H1 (cell line): ENCODE measurements at regions not wholly inside any gene's neighbourhood (a gene's known extent, or its start where the extent isn't known, plus 50 kb on each side); places are given as distances from the start of the nearest gene placed in this dataset.

Experiments used
- ATF3 ChIP-seq: IDR thresholded peaks from 2 replicates; pipeline ENCODE4 v1.6.1; 2011; ENCODE audit warnings: low read depth, mild to moderate bottlenecking, low read length; ENCODE audit not compliant: insufficient read depth
- CHD2 ChIP-seq: IDR thresholded peaks from 2 replicates; pipeline ENCODE4 v1.6.1; 2012; ENCODE audit warnings: low read length, improper control_type of control experiment
- CTCF ChIP-seq, 3 experiments: IDR thresholded peaks; 1 replicate in 2 of 3; 2 replicates in 1 of 3; pipeline versions ENCODE4 v1.5.1 to v1.6.1; 2011; ENCODE audit warnings: low read length in 3 of 3, mild to moderate bottlenecking in 3 of 3, inconsistent platforms in 2 of 3, low read depth in 1 of 3, moderate library complexity in 1 of 3; ENCODE audit not compliant: insufficient read depth in 1 of 3; ENCODE audit errors: control extremely low read depth in 1 of 3
- EP300 ChIP-seq, 2 experiments: IDR thresholded peaks; 1 replicate in 1 of 2; 2 replicates in 1 of 2; pipeline ENCODE4 v1.6.1; 2011 to 2012; ENCODE audit warnings: low read depth in 2 of 2, low read length in 2 of 2, mild to moderate bottlenecking in 2 of 2, borderline replicate concordance in 1 of 2, inconsistent platforms in 1 of 2, moderate library complexity in 1 of 2
- EZH2 ChIP-seq: fragments of 200-600 bp; sonication (generic); IDR thresholded peaks from 2 replicates; pipeline ENCODE4 v1.7.1; 2012; ENCODE audit warnings: low read depth, mild to moderate bottlenecking, moderate library complexity, low read length, inconsistent platforms; ENCODE audit not compliant: severe bottlenecking
- POLR2A ChIP-seq, 2 experiments: IDR thresholded peaks; 1 replicate in 1 of 2; 2 replicates in 1 of 2; pipeline ENCODE4 v1.6.1; 2011; ENCODE audit warnings: low read depth in 2 of 2, low read length in 2 of 2, mild to moderate bottlenecking in 2 of 2; ENCODE audit errors: control extremely low read depth in 1 of 2
- SIN3A ChIP-seq, 2 experiments: IDR thresholded peaks in 1 of 2; conservative IDR thresholded peaks in 1 of 2; 2 replicates each; pipeline ENCODE4 v1.6.1; 2011 to 2012; ENCODE audit warnings: low read length in 2 of 2, improper control_type of control experiment in 1 of 2, low read depth in 1 of 2, mild to moderate bottlenecking in 1 of 2
- TF ChIP-seq, protein P1 (sequence below): IDR thresholded peaks from 2 replicates; pipeline ENCODE4 v1.6.1; 2012; ENCODE audit warnings: low read length, inconsistent platforms

GRCh38 chr6:141528596-141528995 is 604.1 kb upstream of the GJE1 start:
- TF ChIP-seq, protein P1, sequence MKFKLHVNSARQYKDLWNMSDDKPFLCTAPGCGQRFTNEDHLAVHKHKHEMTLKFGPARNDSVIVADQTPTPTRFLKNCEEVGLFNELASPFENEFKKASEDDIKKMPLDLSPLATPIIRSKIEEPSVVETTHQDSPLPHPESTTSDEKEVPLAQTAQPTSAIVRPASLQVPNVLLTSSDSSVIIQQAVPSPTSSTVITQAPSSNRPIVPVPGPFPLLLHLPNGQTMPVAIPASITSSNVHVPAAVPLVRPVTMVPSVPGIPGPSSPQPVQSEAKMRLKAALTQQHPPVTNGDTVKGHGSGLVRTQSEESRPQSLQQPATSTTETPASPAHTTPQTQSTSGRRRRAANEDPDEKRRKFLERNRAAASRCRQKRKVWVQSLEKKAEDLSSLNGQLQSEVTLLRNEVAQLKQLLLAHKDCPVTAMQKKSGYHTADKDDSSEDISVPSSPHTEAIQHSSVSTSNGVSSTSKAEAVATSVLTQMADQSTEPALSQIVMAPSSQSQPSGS: no peak
- TF ChIP-seq POLR2A (IDR thresholded peaks at IDR 0.05; ENCODE audit: control extremely low read depth in 1 of 2, low read depth in 2 of 2, low read length in 2 of 2) (no peak), EZH2 (no peak), SIN3A (conservative IDR thresholded peaks at IDR 0.05 in 1 of 2, IDR thresholded peaks at IDR 0.05 in 1 of 2; ENCODE audit: low read depth in 1 of 2, low read length in 2 of 2) (no peak), CTCF (IDR thresholded peaks at IDR 0.05; ENCODE audit: control extremely low read depth in 1 of 3, insufficient read depth in 1 of 3, low read depth in 1 of 3, low read length in 3 of 3) (no peak), ATF3 (no peak), EP300 (IDR thresholded peaks at IDR 0.05; ENCODE audit: borderline replicate concordance in 1 of 2, low read depth in 2 of 2, low read length in 2 of 2) (no peak), CHD2 (no peak)
